GM13977 (cell line): ENCODE measurements at regions not wholly inside any gene's neighbourhood (a gene's known extent, or its start where the extent isn't known, plus 50 kb on each side); places are given as distances from the start of the nearest gene placed in this dataset.

ENCODE experiments used
- DNase-seq: peaks from one replicate; pipeline ENCODE4 v3.0.0; 2012; ENCODE audit warnings: low spot score
- CTCF ChIP-seq: IDR thresholded peaks from 2 replicates; pipeline ENCODE4 v1.5.1; 2012; ENCODE audit warnings: mild to moderate bottlenecking, control low read depth; ENCODE audit not compliant: insufficient read depth; ENCODE audit errors: extremely low read depth, missing control alignments
- in situ Hi-C: fragments of 300-500 bp; cut with MboI; formaldehyde crosslinking; loops from one replicate; pipeline ENCODE4 v1.12.0; 2022; ENCODE audit warnings: low sequenced_read_pairs, low pct_unique_long_range_greater_than_20kb, mixed read lengths, inconsistent platforms; ENCODE audit not compliant: unreplicated experiment

DNA sequence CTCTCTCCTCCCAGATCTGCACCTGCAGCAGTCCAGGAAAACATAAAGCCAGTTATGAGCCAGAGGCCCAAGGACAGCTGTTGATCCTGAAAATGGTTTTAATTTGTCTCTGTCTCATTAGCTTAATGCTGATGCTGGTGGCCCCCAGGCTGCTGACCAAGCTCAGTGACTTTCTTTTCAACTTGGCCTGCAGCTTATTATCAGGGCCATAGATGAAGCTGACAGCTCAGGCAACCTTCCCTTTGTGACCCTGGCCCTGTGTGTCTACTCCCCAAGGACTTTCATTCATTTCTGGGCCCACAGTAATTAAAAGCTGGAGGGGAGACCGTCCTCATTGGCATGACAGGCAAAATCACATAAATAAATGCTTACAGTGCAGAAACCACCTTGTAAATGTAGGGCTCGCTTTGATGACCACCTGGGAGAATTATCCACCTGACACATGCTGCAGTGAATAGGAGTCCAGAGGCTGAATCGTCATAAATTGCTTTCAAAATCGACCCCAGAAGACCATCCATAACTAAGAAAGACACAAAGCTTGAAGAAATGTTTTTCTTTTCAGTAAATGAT lies 138.5 kb downstream of the NPY start:
- no peak for DNase-seq
- in situ Hi-C loops: no loop called here
- no peak for TF ChIP-seq CTCF

DNA sequence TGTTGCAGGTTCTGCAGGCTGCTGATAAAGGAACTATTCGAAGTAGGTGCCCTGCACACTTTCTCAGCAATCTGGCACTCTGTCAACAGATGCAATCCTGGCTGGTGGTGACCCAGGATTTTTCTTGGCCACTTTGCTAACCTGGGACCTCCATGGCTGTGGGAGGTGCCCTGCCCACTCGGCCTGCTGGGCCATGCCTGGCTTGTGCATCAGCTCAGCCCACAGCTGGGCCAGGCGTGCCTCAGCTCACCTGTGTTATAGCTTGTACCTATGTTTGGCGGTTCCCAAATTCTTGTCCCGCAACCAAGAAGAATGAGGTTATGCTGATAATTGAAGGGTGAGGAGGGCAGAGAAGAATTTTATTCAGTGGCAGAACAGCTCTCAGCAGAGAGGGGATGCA lies 141.7 kb downstream of the NPY start:
- in situ Hi-C loops: no loop called here
- no peak for DNase-seq
- no peak for TF ChIP-seq CTCF

DNA sequence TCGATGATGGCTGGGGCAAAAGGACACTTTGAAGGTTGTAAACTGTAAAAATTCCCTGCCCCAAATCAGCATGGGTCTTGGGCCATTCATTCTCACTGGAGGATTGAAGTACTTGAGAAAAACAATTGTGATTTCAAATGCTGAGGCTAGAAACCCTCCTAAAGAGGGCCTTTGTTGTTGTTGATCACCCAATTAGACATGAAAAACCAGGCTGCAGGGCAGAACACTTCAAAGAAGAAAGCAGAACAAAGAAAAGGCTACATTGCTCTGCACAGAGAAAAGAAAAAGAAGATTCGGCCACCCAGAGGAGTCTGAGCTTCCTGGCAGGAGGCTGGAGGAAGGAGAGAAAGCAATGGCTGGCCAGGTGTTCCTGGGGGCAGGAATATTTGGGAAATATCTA lies 143.1 kb downstream of the NPY start:
- in situ Hi-C loops: no loop called here
- TF ChIP-seq CTCF: no peak
- no peak for DNase-seq

GRCh38 chr7:24428676-24429075 lies 144.6 kb upstream of the PALS2 start:
- no peak for TF ChIP-seq CTCF
- in situ Hi-C loops: no loop called here
- DNase-seq: no peak

- in situ Hi-C loops: no loop called here
- no peak for TF ChIP-seq CTCF
- no peak for DNase-seq
Measured at GRCh38 chr7:24432677-24433076, 140.6 kb upstream of the PALS2 start.

DNA sequence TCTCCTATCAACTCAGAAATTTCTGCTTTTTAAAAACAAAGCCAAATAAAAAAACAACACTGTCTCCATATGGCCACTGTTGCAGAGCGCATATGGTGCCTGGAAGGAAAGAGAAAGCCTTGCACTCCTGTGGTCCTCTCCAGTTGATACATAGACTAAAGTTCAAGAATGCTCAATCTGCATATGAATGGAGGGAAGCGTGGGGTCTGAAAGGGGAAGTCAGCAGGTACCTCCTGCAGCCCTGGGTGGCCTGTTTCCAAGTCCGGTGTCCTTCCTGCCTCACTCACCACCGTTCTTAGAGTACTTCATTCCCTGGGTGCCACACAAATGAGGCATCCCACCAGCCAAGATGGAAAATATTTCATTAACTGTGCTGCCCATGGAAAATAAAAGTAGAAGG lies 138.3 kb upstream of the PALS2 start:
- TF ChIP-seq CTCF: no peak
- in situ Hi-C loops: no loop called here
- no peak for DNase-seq
